ENCODE measurements at regions not wholly inside any gene's neighbourhood (a gene's known extent, or its start where the extent isn't known, plus 50 kb on each side); places are given as distances from the start of the nearest gene placed in this dataset.

DNA sequence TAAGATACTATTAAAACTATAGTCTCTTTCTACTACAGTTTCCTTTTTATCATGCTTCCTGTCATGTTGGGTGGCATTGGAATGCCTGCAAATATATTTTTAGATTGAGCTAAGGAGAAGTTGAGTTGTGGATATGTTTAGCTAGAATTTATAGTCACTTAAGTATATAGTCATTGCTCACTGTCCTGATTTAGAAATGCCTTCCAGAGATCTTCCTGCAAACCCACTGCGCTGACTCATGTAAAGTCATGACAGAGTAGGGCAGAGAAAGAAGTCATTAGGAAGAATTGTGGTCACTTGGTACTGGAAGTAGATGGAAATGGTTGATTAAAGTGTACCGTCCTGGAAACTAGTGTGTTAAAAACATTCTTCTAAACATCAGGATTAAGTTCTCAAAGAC is 490.3 kb upstream of the PABPC4L start:
- DNase-seq (ENCODE audit: extremely low spot score): no peak

GRCh38 chr4:134687646-134688628 is 486.3 kb upstream of the PABPC4L start:
- no peak for DNase-seq (ENCODE audit: extremely low spot score)
- CTCF ChIA-PET: no interaction called here
- TF ChIP-seq SUZ12 (IDR thresholded peaks at IDR 0.05) (no peak), TARDBP (IDR thresholded peaks at IDR 0.05) (no peak), HDGF (IDR thresholded peaks at IDR 0.05; ENCODE audit: borderline replicate concordance) (no peak), ZNF384 (IDR thresholded peaks at IDR 0.05) (no peak), CTBP1 (IDR thresholded peaks at IDR 0.05; ENCODE audit: borderline replicate concordance) (no peak), FOXM1 (IDR thresholded peaks at IDR 0.05; ENCODE audit: borderline replicate concordance) (no peak), FOXA1 (IDR thresholded peaks at IDR 0.05) (no peak), NFRKB (IDR thresholded peaks at IDR 0.05) (no peak), FOXK2 (IDR thresholded peaks at IDR 0.05) (no peak)
- POLR2A ChIA-PET: no interaction called here

More for the DNA sequence above, 490.3 kb upstream of the PABPC4L start:
- ChIA-PET POLR2A (no interaction called here), CTCF (no interaction called here)
- TF ChIP-seq BHLHE40 (IDR thresholded peaks at IDR 0.05; ENCODE audit: borderline replicate concordance): no peak
- TF ChIP-seq ELF4 (IDR thresholded peaks at IDR 0.05): no peak
- TF ChIP-seq TARDBP (IDR thresholded peaks at IDR 0.05): no peak
- TF ChIP-seq PKNOX1 (IDR thresholded peaks at IDR 0.05): no peak
- TF ChIP-seq LEF1 (IDR thresholded peaks at IDR 0.05; ENCODE audit: borderline replicate concordance): no peak
- no peak for TF ChIP-seq HDGF (IDR thresholded peaks at IDR 0.05; ENCODE audit: borderline replicate concordance)
- no peak for TF ChIP-seq SP1 (IDR thresholded peaks at IDR 0.05)
- TF ChIP-seq L3MBTL2 (conservative IDR thresholded peaks at IDR 0.05): no peak
- no peak for TF ChIP-seq CTBP1 (IDR thresholded peaks at IDR 0.05; ENCODE audit: borderline replicate concordance)
- TF ChIP-seq FOXK2 (IDR thresholded peaks at IDR 0.05): no peak
- no peak for TF ChIP-seq ARNT (IDR thresholded peaks at IDR 0.05)
- TF ChIP-seq NFRKB (IDR thresholded peaks at IDR 0.05): no peak
- TF ChIP-seq FOXA1 (IDR thresholded peaks at IDR 0.05): no peak
- no peak for TF ChIP-seq FOXM1 (IDR thresholded peaks at IDR 0.05; ENCODE audit: borderline replicate concordance)

DNA sequence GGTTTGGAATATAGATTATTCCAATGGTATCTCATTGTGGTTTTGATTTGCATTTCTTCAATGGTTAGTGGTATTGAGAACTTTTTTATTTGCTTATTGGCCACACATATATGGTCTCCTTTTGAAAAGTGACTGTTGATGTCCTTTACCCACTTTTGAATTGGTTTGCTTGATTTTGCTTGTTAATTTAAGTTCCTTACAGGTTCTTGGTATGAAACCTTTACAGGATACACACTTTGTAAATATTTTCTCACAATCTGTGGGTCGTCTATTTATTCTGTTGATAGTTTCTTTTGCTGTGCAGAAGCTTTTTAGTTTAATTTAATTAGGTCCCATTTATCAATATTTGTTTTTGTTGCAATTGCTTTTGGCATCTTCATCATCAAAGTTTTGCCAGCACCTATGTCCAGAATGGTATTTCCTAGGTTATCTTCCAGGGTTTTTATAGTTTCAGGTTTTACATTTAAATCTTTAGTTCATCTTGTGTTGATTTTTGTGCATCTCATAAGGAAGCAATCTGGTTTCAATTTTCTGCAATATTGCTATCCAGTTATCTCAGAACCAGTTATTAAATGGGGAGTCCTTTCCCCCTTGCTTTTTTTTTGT is 475.7 kb upstream of the PABPC4L start:
- ChIA-PET POLR2A (no interaction called here), CTCF (no interaction called here)
- TF ChIP-seq FOXM1 (IDR thresholded peaks at IDR 0.05; ENCODE audit: borderline replicate concordance) (no peak), BHLHE40 (IDR thresholded peaks at IDR 0.05; ENCODE audit: borderline replicate concordance) (no peak), NFRKB (IDR thresholded peaks at IDR 0.05) (no peak), CTBP1 (IDR thresholded peaks at IDR 0.05; ENCODE audit: borderline replicate concordance) (no peak), L3MBTL2 (conservative IDR thresholded peaks at IDR 0.05) (no peak), TARDBP (IDR thresholded peaks at IDR 0.05) (no peak), ELF4 (IDR thresholded peaks at IDR 0.05) (no peak), ARNT (IDR thresholded peaks at IDR 0.05) (no peak), SP1 (IDR thresholded peaks at IDR 0.05) (no peak), HDGF (IDR thresholded peaks at IDR 0.05; ENCODE audit: borderline replicate concordance) (no peak), PKNOX1 (IDR thresholded peaks at IDR 0.05) (no peak), FOXA1 (IDR thresholded peaks at IDR 0.05) (no peak), FOXK2 (IDR thresholded peaks at IDR 0.05) (no peak), SUZ12 (IDR thresholded peaks at IDR 0.05) (no peak), LEF1 (IDR thresholded peaks at IDR 0.05; ENCODE audit: borderline replicate concordance) (no peak), ZNF384 (IDR thresholded peaks at IDR 0.05) (no peak)
- DNase-seq (ENCODE audit: extremely low spot score): no peak

DNA sequence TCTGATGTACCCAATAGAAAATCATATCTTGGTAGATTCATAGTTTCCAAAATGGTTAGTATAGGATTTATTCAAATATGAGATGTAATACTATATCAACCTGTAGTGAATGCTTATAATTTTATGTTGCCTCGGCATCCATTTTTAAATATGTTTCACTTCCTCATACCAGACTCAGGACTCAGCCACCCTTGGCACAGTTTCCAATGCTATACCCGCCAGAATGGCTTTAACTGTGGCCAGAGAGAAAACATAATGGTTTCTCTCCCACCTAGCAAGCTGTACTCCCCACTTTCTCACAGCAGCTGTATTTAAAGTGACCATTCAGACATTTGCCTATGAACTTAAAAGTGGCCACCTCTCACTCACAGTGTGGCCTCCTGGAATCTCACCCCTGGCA is 466.6 kb upstream of the PABPC4L start:
- no peak for TF ChIP-seq HDGF (IDR thresholded peaks at IDR 0.05; ENCODE audit: borderline replicate concordance)
- no peak for DNase-seq (ENCODE audit: extremely low spot score)
- ChIA-PET CTCF (no interaction called here), POLR2A (no interaction called here)

DNA sequence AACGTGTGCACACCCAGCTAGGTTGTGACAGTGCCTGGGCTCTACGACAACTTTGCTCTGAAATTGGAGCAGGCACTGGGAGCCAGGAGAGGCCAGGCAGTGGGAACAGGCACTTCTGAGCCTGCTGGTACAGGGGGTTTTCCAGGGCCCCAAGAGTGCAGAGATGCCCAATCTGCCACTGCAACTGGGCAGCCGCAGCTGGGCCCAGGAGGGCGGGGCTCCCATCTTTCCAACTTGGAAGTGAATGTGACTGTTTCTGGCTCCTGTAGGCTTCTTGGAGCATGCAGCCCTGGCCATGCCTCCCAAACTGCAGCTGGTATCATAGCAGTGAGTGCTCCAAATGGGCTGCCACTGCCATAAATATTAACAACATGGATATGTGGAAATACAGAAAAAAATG is 465.1 kb upstream of the PABPC4L start:
- no peak for DNase-seq (ENCODE audit: extremely low spot score)
- CTCF ChIA-PET: no interaction called here
- POLR2A ChIA-PET: no interaction called here
- TF ChIP-seq ARNT (IDR thresholded peaks at IDR 0.05): no peak
- TF ChIP-seq PKNOX1 (IDR thresholded peaks at IDR 0.05): no peak
- TF ChIP-seq FOXA1 (IDR thresholded peaks at IDR 0.05): no peak
- TF ChIP-seq HDGF (IDR thresholded peaks at IDR 0.05; ENCODE audit: borderline replicate concordance): no peak
- no peak for TF ChIP-seq ELF4 (IDR thresholded peaks at IDR 0.05)
- TF ChIP-seq ZNF384 (IDR thresholded peaks at IDR 0.05): no peak
- no peak for TF ChIP-seq L3MBTL2 (conservative IDR thresholded peaks at IDR 0.05)
- TF ChIP-seq SUZ12 (IDR thresholded peaks at IDR 0.05): no peak
- no peak for TF ChIP-seq SP1 (IDR thresholded peaks at IDR 0.05)
- TF ChIP-seq TARDBP (IDR thresholded peaks at IDR 0.05): no peak

GRCh38 chr4:134665429-134665828 is 463.8 kb upstream of the PABPC4L start:
- DNase-seq (ENCODE audit: extremely low spot score): no peak
- no peak for TF ChIP-seq SUZ12 (IDR thresholded peaks at IDR 0.05)
- no peak for TF ChIP-seq L3MBTL2 (conservative IDR thresholded peaks at IDR 0.05)
- no peak for TF ChIP-seq LEF1 (IDR thresholded peaks at IDR 0.05; ENCODE audit: borderline replicate concordance)
- no peak for TF ChIP-seq FOXA1 (IDR thresholded peaks at IDR 0.05)
- no peak for TF ChIP-seq BHLHE40 (IDR thresholded peaks at IDR 0.05; ENCODE audit: borderline replicate concordance)
- TF ChIP-seq FOXM1 (IDR thresholded peaks at IDR 0.05; ENCODE audit: borderline replicate concordance): no peak
- no peak for TF ChIP-seq SP1 (IDR thresholded peaks at IDR 0.05)
- no peak for TF ChIP-seq ELF4 (IDR thresholded peaks at IDR 0.05)
- TF ChIP-seq CTBP1 (IDR thresholded peaks at IDR 0.05; ENCODE audit: borderline replicate concordance): no peak
- TF ChIP-seq FOXK2 (IDR thresholded peaks at IDR 0.05): no peak
- ChIA-PET CTCF (no interaction called here), POLR2A (no interaction called here)
